Astrocyte (in vitro differentiated cells and primary cell): ENCODE measurements at regions not wholly inside any gene's neighbourhood (a gene's known extent, or its start where the extent isn't known, plus 50 kb on each side); places are given as distances from the start of the nearest gene placed in this dataset.

Experiments
- DNase-seq: peaks from one replicate; pipeline ENCODE4 v3.0.0-alpha.2; 2010; ENCODE audit warnings: low read depth
- FAIRE-seq: peaks from 2 replicates; lab custom pipeline; 2011; peaks lifted over from hg19 to GRCh38; lab: Jason Lieb, UNC
- H2AFZ ChIP-seq: 2 replicates; pipeline ENCODE4 v1.6.0; 2012; ENCODE audit warnings: low read depth, low read length, inconsistent platforms
- H3K27ac ChIP-seq: 2 replicates; pipeline ENCODE4 v1.5.1; 2011; ENCODE audit warnings: low read depth, low read length, inconsistent platforms
- H3K27me3 ChIP-seq: 2 replicates; pipeline ENCODE4 v1.6.0; 2011; ENCODE audit warnings: low read length, inconsistent platforms; ENCODE audit not compliant: insufficient read depth
- H3K36me3 ChIP-seq: 2 replicates; pipeline ENCODE4 v1.5.1; 2011; ENCODE audit warnings: low read length, inconsistent platforms; ENCODE audit not compliant: insufficient read depth
- H3K4me1 ChIP-seq: 2 replicates; pipeline ENCODE4 v1.5.1; 2011; ENCODE audit warnings: low read length, inconsistent platforms; ENCODE audit not compliant: insufficient read depth
- H3K4me2 ChIP-seq: 2 replicates; pipeline ENCODE4 v1.6.0; 2012; ENCODE audit warnings: low read length, inconsistent platforms
- H3K4me3 ChIP-seq: 2 replicates; pipeline ENCODE4 v1.5.1; 2011; ENCODE audit warnings: low read depth, mild to moderate bottlenecking, low read length, inconsistent platforms; ENCODE audit not compliant: insufficient read depth
- H3K79me2 ChIP-seq: 2 replicates; pipeline ENCODE4 v1.6.0; 2012; ENCODE audit warnings: mild to moderate bottlenecking, low read length, inconsistent platforms; ENCODE audit not compliant: insufficient read depth
- H3K9ac ChIP-seq: 2 replicates; pipeline ENCODE4 v1.6.0; 2012; ENCODE audit warnings: mild to moderate bottlenecking, low read length, inconsistent platforms
- H3K9me3 ChIP-seq: 2 replicates; pipeline ENCODE4 v1.5.1; 2012; ENCODE audit warnings: low read depth, mild to moderate bottlenecking, low read length, inconsistent platforms; ENCODE audit not compliant: insufficient read depth
- H4K20me1 ChIP-seq: 2 replicates; pipeline ENCODE4 v1.6.0; 2012; ENCODE audit warnings: low read length, inconsistent platforms; ENCODE audit not compliant: insufficient read depth
- H3K27ac Mint-ChIP-seq: one replicate; pipeline ENCODE4 v1.8.0; 2021; ENCODE audit warnings: mild to moderate bottlenecking, mixed read lengths; ENCODE audit not compliant: unreplicated experiment
- H3K27me3 Mint-ChIP-seq: one replicate; pipeline ENCODE4 v1.8.0; 2021; ENCODE audit warnings: low read depth, mixed read lengths; ENCODE audit not compliant: unreplicated experiment
- H3K36me3 Mint-ChIP-seq: one replicate; pipeline ENCODE4 v1.8.0; 2021; ENCODE audit warnings: low read depth, mixed read lengths; ENCODE audit not compliant: unreplicated experiment
- H3K4me1 Mint-ChIP-seq: one replicate; pipeline ENCODE4 v1.8.0; 2021; ENCODE audit warnings: low read depth, mixed read lengths; ENCODE audit not compliant: unreplicated experiment
- H3K4me3 Mint-ChIP-seq: one replicate; pipeline ENCODE4 v1.8.0; 2021; ENCODE audit warnings: mild to moderate bottlenecking, moderate library complexity, mixed read lengths; ENCODE audit not compliant: unreplicated experiment
- H3K9me3 Mint-ChIP-seq: one replicate; pipeline ENCODE4 v1.8.0; 2021; ENCODE audit warnings: mild to moderate bottlenecking, mixed read lengths; ENCODE audit not compliant: unreplicated experiment
- EZH2 ChIP-seq: IDR thresholded peaks from 2 replicates; pipeline ENCODE4 v1.6.1; 2012; ENCODE audit warnings: mild to moderate bottlenecking, low read length, inconsistent platforms; ENCODE audit not compliant: insufficient read depth
- TF ChIP-seq, protein P1 (sequence below): IDR thresholded peaks from 2 replicates; pipeline ENCODE4 v1.5.1; 2011; ENCODE audit warnings: low read depth, mild to moderate bottlenecking, inconsistent platforms, low read length, moderate library complexity; ENCODE audit not compliant: insufficient read depth

DNA sequence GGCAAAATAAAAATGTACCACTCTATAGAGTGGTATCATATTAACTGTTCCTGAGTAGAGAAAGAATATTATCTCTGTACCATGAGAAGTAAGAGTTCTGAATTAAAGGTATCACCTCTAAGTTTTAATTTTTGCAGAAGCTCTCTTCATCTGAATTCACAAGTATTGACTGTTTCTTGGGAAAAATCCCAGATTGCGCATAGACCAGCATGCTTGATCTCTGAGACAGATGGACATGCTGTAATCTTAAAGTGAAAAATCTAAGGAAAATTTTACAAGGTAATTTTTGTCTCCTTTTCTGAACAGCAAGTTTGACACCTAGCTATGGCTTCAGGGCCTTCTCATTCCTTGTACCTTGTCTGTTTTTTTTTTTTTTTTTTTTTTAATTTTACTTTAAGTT is 1050.7 kb upstream of the RBFOX1 start:
- Histone ChIP-seq H2AFZ (no peak overlapping the region), H3K4me1 (no peaks in the 10 kb centered on the region), H3K9me3 (no peaks in the 10 kb centered on the region), H3K79me2 (no peaks in the 10 kb centered on the region), H3K27me3 (no peaks in the 10 kb centered on the region), H3K9ac (no peak overlapping the region), H3K4me3 (no peak overlapping the region), H3K27ac (no peak overlapping the region), H4K20me1 (no peaks in the 10 kb centered on the region), H3K36me3 (no peaks in the 10 kb centered on the region), H3K4me2 (no peak overlapping the region)
- Mint-ChIP-seq H3K4me3 (no peak overlapping the region), H3K4me1 (peaks cover 30% of the 10 kb centered on the region), H3K27ac (no peak overlapping the region), H3K9me3 (no peaks in the 10 kb centered on the region), H3K36me3 (no peaks in the 10 kb centered on the region), H3K27me3 (no peaks in the 10 kb centered on the region)
- no peak for TF ChIP-seq EZH2
- TF ChIP-seq, protein P1, sequence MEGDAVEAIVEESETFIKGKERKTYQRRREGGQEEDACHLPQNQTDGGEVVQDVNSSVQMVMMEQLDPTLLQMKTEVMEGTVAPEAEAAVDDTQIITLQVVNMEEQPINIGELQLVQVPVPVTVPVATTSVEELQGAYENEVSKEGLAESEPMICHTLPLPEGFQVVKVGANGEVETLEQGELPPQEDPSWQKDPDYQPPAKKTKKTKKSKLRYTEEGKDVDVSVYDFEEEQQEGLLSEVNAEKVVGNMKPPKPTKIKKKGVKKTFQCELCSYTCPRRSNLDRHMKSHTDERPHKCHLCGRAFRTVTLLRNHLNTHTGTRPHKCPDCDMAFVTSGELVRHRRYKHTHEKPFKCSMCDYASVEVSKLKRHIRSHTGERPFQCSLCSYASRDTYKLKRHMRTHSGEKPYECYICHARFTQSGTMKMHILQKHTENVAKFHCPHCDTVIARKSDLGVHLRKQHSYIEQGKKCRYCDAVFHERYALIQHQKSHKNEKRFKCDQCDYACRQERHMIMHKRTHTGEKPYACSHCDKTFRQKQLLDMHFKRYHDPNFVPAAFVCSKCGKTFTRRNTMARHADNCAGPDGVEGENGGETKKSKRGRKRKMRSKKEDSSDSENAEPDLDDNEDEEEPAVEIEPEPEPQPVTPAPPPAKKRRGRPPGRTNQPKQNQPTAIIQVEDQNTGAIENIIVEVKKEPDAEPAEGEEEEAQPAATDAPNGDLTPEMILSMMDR = no peak
- FAIRE-seq (no peak), DNase-seq (no peak)

DNA sequence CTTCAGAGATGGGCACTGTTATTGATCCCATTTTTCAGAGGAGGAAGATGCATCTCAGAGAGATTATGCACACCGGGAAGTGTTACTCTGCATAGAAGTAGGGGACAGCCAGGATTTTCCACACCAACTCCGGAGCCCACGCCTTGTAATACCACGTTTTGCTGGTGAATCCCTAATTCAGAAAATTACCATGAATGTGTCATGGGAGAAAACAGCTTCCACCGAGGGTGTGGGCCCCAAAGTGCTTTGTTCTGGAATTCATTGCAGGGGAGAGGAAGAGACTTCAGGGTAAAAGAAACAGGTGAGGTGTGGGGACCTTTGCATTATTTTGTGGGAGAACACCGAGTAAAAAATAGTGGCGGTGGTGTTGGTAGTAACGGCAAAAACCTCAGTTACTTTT is 1051.4 kb upstream of the RBFOX1 start:
- TF ChIP-seq, protein P1 = no peak
- no peak for TF ChIP-seq EZH2
- Histone ChIP-seq H3K9ac (no peak overlapping the region), H3K4me2 (no peak overlapping the region), H4K20me1 (no peaks in the 10 kb centered on the region), H3K27ac (no peak overlapping the region), H3K79me2 (no peaks in the 10 kb centered on the region), H3K4me1 (no peaks in the 10 kb centered on the region), H3K27me3 (no peaks in the 10 kb centered on the region), H2AFZ (no peak overlapping the region), H3K4me3 (no peak overlapping the region), H3K36me3 (no peaks in the 10 kb centered on the region), H3K9me3 (no peaks in the 10 kb centered on the region)
- H3K27ac Mint-ChIP-seq = no peak overlapping the region
- H3K27me3 Mint-ChIP-seq = no peaks in the 10 kb centered on the region
- H3K36me3 Mint-ChIP-seq = no peaks in the 10 kb centered on the region
- DNase-seq (no peak), FAIRE-seq (no peak)
- H3K9me3 Mint-ChIP-seq = no peaks in the 10 kb centered on the region
- peaks cover 27% of the 10 kb centered on the region for H3K4me1 Mint-ChIP-seq
- no peak overlapping the region for H3K4me3 Mint-ChIP-seq

DNA sequence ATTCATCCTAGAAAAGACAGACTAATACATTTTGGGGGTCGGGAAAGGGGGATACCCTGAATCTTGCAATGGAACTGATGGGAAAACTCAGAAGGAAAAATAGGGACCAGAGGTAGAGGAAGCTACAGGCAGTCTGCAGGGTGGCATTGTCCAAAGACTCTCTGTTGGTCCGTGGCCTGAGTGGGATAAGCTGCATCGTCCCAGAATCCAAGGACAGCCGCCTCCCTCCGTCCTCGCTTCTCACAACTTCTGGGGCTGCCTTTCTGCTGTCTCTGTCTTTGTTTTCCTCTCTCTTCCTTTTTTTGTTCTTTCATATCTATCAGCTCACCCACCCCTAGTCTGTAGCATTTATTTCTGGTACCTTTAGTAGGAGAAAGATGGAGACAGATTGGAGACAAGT is 1052.6 kb upstream of the RBFOX1 start:
- H3K9me3 Mint-ChIP-seq = no peaks in the 10 kb centered on the region
- no peaks in the 10 kb centered on the region for H3K36me3 ChIP-seq
- H3K27me3 Mint-ChIP-seq = no peaks in the 10 kb centered on the region
- no peak overlapping the region for H2AFZ ChIP-seq
- FAIRE-seq = no peak
- H4K20me1 ChIP-seq = no peaks in the 10 kb centered on the region
- H3K79me2 ChIP-seq = no peaks in the 10 kb centered on the region
- H3K4me2 ChIP-seq = no peak overlapping the region
- H3K4me3 Mint-ChIP-seq = no peak overlapping the region
- no peaks in the 10 kb centered on the region for H3K4me1 ChIP-seq
- no peak overlapping the region for H3K27ac ChIP-seq
- no peaks in the 10 kb centered on the region for H3K9me3 ChIP-seq
- H3K27ac Mint-ChIP-seq = no peak overlapping the region
- H3K9ac ChIP-seq = no peak overlapping the region
- no peak for DNase-seq
- TF ChIP-seq, protein P1 = no peak
- no peak for TF ChIP-seq EZH2
- H3K36me3 Mint-ChIP-seq = no peaks in the 10 kb centered on the region
- H3K27me3 ChIP-seq = no peaks in the 10 kb centered on the region
- H3K4me3 ChIP-seq = no peak overlapping the region
- H3K4me1 Mint-ChIP-seq = peaks cover 15% of the 10 kb centered on the region
